Transverse colon (tissue), 4 donors: ENCODE measurements at regions not wholly inside any gene's neighbourhood (a gene's known extent, or its start where the extent isn't known, plus 50 kb on each side); places are given as distances from the start of the nearest gene placed in this dataset.
A peak's percentile ranks its signal among the peaks of the same experiment; 100 is the strongest.

ENCODE experiments used
- DNase-seq: peaks from one replicate; pipeline ENCODE4 v3.0.0-alpha.2; 2019
- H3K27ac ChIP-seq, 4 donors: fragments of 200-600 bp; sonication (generic); 2 replicates each; pipeline ENCODE4 v1.5.1; 2016 to 2018; ENCODE audit warnings: inconsistent platforms in 4 of 4
- H3K27me3 ChIP-seq: fragments of 200-600 bp; sonication (generic); 2 replicates; pipeline ENCODE4 v1.5.1; 2017; ENCODE audit warnings: inconsistent platforms
- H3K36me3 ChIP-seq, 4 donors: fragments of 200-600 bp; sonication (generic); 2 replicates each; pipeline ENCODE4 v1.5.1; 2017 to 2019; ENCODE audit warnings: inconsistent platforms in 4 of 4
- H3K4me1 ChIP-seq, 4 donors: fragments of 200-600 bp; sonication (generic); 2 replicates each; pipeline ENCODE4 v1.5.1; 2017 to 2020; ENCODE audit warnings: inconsistent platforms in 4 of 4
- H3K4me3 ChIP-seq, 4 donors: fragments of 200-600 bp; sonication (generic); 1 replicate in 1 of 4; 2 replicates in 3 of 4; pipeline versions ENCODE4 v1.5.1 to v1.6.1; 2017 to 2019; ENCODE audit warnings: inconsistent platforms in 4 of 4
- H3K9me3 ChIP-seq, 2 donors: fragments of 200-600 bp; sonication (generic); 2 replicates each; pipeline ENCODE4 v1.5.1; 2017 to 2019; ENCODE audit warnings: inconsistent platforms in 2 of 2
- EP300 ChIP-seq: sonication (generic); formaldehyde crosslinking; IDR thresholded peaks from one replicate; pipeline ENCODE4 v1.6.1; 2017; ENCODE audit warnings: antibody characterized with exemption, low read depth
- POLR2A ChIP-seq: fragments of 450-650 bp; IDR thresholded peaks from one replicate; pipeline ENCODE4 v1.6.1; 2016; ENCODE audit warnings: antibody characterized with exemption, mild to moderate bottlenecking, moderate library complexity
- POLR2AphosphoS5 ChIP-seq, 3 donors: sonication (generic); formaldehyde crosslinking; IDR thresholded peaks; one replicate each; pipeline ENCODE4 v1.6.1; 2016; ENCODE audit warnings: antibody characterized with exemption in 3 of 3
- WGBS, 2 donors: methylation state at CpG; one replicate each; pipeline ENCODE4 v1.1.5; 2018; ENCODE audit warnings: low coverage in 1 of 2; 5-methylcytosine and 5-hydroxymethylcytosine counted together
- in situ Hi-C, 4 donors: fragments of 200-750 bp; cut with MboI; loops; one replicate each; pipeline versions ENCODE4 v1.15.0 to v1.15.1; 2017; ENCODE audit warnings: low sequenced_read_pairs in 3 of 4, low pct_ligation_motif_present in 1 of 4, low pct_unique_long_range_greater_than_20kb in 1 of 4
- intact Hi-C: fragments of 100-400 bp; cut with DNase I; formaldehyde crosslinking; loops from one replicate; pipeline ENCODE4 v1.15.1; 2023; ENCODE audit warnings: low total_unique reads
- TF ChIP-seq, protein P1 (sequence below), 5 experiments: fragments of 200-600 bp in 3 of 5; fragments of 450-650 bp in 2 of 5; sonication (generic) in 3 of 5; IDR thresholded peaks; 1 replicate in 2 of 5; 2 replicates in 3 of 5; pipeline ENCODE4 v1.5.1; 2016 to 2017; ENCODE audit warnings: antibody characterized with exemption in 5 of 5, inconsistent platforms in 3 of 5, mild to moderate bottlenecking in 2 of 5, moderate library complexity in 1 of 5

DNA sequence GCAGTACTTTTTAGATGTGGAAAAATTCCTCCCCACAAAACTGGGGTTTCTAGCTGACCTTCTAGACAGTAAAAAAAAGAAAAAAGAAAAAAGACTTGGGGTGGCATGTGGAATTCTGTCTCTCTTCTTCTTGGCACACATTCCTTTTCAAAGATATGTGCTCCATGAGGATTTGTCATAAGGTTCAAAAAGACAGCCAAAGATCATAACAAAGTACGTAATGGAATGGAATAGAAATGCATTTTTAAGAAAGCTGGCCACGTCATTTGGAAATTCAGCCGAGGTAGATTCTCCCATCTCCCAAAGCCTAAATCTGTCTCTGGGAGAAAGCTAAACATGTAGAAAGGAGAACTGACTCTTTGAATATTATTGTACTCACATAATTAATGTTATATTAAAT, 381.3 kb upstream of the NFE2L3 start:
- 62 to 88% methylated on average over 3 of the region's 3 CpGs for WGBS, 2 donors
- no peak overlapping the region for H3K4me3 ChIP-seq
- DNase-seq, result no peak
- TF ChIP-seq POLR2A (no peak), POLR2AphosphoS5 (IDR thresholded peaks at IDR 0.05) (no peak), EP300 (no peak)
- TF ChIP-seq, protein P1, sequence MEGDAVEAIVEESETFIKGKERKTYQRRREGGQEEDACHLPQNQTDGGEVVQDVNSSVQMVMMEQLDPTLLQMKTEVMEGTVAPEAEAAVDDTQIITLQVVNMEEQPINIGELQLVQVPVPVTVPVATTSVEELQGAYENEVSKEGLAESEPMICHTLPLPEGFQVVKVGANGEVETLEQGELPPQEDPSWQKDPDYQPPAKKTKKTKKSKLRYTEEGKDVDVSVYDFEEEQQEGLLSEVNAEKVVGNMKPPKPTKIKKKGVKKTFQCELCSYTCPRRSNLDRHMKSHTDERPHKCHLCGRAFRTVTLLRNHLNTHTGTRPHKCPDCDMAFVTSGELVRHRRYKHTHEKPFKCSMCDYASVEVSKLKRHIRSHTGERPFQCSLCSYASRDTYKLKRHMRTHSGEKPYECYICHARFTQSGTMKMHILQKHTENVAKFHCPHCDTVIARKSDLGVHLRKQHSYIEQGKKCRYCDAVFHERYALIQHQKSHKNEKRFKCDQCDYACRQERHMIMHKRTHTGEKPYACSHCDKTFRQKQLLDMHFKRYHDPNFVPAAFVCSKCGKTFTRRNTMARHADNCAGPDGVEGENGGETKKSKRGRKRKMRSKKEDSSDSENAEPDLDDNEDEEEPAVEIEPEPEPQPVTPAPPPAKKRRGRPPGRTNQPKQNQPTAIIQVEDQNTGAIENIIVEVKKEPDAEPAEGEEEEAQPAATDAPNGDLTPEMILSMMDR (IDR thresholded peaks at IDR 0.05), result no peak
- H3K4me1 ChIP-seq, result peaks cover 0 to 7% (median 2%) of the 10 kb centered on the region in 4 donors
- no peaks in the 10 kb centered on the region for H3K36me3 ChIP-seq
- peak overlapping the region; percentile 3 to 40 (median 24) for H3K27ac ChIP-seq
- H3K27me3 ChIP-seq, result no peaks in the 10 kb centered on the region
- in situ Hi-C loops (no loop called here), intact Hi-C loops (no loop called here)
- no peaks in the 10 kb centered on the region for H3K9me3 ChIP-seq

DNA sequence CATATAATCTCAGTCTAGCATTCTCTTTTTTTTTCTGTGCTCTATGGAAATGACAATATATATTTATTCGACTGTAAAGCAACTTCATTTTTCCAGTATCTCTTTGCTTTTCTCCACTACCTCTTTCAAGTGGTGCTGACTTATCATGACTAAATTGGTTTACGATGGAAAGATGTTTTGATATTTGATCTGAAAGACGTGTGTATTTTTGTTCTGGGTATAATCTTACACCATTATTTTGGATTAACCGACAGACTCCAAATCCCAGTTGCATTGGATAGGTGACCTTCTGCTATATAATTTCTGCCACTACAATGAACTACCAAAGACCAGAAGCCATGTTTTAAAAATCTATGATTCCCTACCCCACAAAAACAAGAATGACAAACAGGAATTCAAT, 380.5 kb upstream of the NFE2L3 start:
- Histone ChIP-seq H3K36me3 (no peaks in the 10 kb centered on the region), H3K4me3 (no peak overlapping the region), H3K27me3 (no peaks in the 10 kb centered on the region), H3K27ac (peak overlapping the region in 3 of 4 donors; percentile 3 to 40 (median 18)), H3K4me1 (peaks cover 0 to 9% (median 2%) of the 10 kb centered on the region in 4 donors), H3K9me3 (no peaks in the 10 kb centered on the region)
- no peak for TF ChIP-seq POLR2A
- TF ChIP-seq EP300, result no peak
- TF ChIP-seq, protein P1 (IDR thresholded peaks at IDR 0.05), result no peak
- TF ChIP-seq POLR2AphosphoS5 (IDR thresholded peaks at IDR 0.05), result no peak
- in situ Hi-C loops (no loop called here), intact Hi-C loops (no loop called here)
- DNase-seq, result no peak
- WGBS, 2 donors, result 79% methylated on average over 4 of the region's 4 CpGs

DNA sequence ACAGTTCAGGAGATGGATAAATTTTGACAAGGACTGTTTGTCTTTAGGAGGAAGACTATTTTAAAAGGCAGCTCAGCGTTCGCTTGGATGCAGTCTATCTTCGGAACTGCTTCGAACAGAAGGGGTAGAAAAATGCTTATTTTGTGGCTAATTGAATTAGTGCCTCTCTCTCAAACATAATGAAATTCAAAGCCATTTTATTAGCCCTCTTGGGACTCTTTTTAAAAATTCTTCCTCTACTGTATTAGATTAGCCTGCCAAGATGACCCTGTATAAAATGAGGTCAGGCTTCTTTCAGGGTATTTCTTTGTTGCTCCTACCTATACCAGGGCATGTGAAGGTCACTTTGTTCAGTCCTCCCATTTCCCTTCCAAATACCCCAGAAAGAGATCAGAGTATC, 379.2 kb upstream of the NFE2L3 start:
- 80 to 91% methylated on average over 4 of the region's 4 CpGs for WGBS, 2 donors
- DNase-seq, result no peak
- TF ChIP-seq, protein P1 (IDR thresholded peaks at IDR 0.05), result no peak
- TF ChIP-seq EP300 (no peak), POLR2A (no peak), POLR2AphosphoS5 (IDR thresholded peaks at IDR 0.05) (no peak)
- no peaks in the 10 kb centered on the region for H3K9me3 ChIP-seq
- intact Hi-C loops, result no loop called here
- H3K27me3 ChIP-seq, result no peaks in the 10 kb centered on the region
- no peak overlapping the region for H3K27ac ChIP-seq
- in situ Hi-C loops, result no loop called here
- no peaks in the 10 kb centered on the region for H3K36me3 ChIP-seq
- H3K4me3 ChIP-seq, result no peak overlapping the region
- H3K4me1 ChIP-seq, result peaks cover 0 to 12% (median 2%) of the 10 kb centered on the region in 4 donors

DNA sequence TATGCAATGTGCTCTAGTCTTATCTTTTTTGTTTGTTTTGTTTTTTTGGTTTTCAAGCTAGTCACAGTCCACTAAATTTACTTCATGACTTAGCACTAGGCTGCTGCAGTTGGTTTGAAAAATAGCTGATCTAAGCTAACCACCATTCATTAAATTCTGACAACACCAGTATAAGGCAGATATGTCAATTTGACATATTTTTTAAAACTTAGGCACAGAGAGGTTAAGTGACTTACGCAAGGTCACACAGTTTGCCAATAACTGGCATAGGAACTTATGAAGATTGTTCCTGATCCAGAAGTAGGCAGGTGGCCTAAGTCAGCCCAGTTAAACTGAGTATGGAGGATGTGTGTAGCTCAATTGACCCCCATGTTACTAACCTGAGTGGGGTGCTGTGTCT, 377.3 kb upstream of the NFE2L3 start:
- H3K27me3 ChIP-seq, result no peaks in the 10 kb centered on the region
- H3K9me3 ChIP-seq, result no peaks in the 10 kb centered on the region
- TF ChIP-seq, protein P1 (IDR thresholded peaks at IDR 0.05), result no peak
- TF ChIP-seq POLR2A (no peak), EP300 (no peak), POLR2AphosphoS5 (IDR thresholded peaks at IDR 0.05) (no peak)
- in situ Hi-C loops, result no loop called here
- intact Hi-C loops, result no loop called here
- no peaks in the 10 kb centered on the region for H3K36me3 ChIP-seq
- no peak overlapping the region for H3K4me3 ChIP-seq
- no peak for DNase-seq
- 96 to 100% methylated on average over 1 of the region's 1 CpG for WGBS, 2 donors
- no peak overlapping the region for H3K27ac ChIP-seq
- H3K4me1 ChIP-seq, result peaks cover 0 to 12% (median 2%) of the 10 kb centered on the region in 4 donors
